Stimulated activated CD4-positive, alpha-beta T cell treated with anti-CD3 and anti-CD28 coated beads, Interleukin-15, amount 100 ng/mL, for 24 hours (primary cell): ENCODE measurements at regions not wholly inside any gene's neighbourhood (a gene's known extent, or its start where the extent isn't known, plus 50 kb on each side); places are given as distances from the start of the nearest gene placed in this dataset.

Experiments
- DNase-seq: peaks from one replicate; pipeline ENCODE4 v3.0.0-alpha.2; 2020

DNA sequence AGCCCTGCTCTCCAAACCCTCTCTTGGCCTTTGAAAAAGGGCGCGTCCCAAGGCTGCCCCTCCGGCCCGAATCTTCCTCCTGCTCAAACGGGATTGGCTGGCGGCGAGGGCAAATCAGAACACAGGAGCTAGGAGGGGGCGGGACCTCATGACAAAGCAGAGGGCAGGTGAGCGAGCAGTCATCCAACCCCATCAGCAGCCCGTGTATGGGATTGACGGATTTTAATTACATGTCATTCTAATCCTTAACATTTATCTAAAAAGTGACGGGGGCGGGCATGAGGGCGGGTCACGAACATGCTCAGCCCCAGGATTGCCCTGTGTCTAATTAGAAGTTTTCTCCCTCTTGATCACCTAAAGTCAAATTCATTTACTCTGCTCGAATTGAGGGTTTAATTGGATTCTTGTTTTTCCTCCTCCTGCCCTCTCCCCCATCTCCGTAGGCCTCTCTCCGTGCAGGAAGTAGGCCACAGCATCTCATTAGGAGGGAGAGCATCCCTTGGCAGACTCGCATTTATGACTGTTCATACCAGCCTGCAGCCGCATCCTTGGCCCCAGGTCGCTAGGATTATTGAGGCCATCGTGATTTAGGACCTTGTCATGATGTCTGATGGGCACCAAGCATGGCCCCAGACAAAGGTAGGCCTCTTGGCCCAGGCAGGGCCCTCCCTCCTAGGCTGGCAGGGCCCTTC is 147.1 kb downstream of the CHST1 start:
- DNase-seq: no peak

GRCh38 chr11:45517171-45517770 is 148.2 kb downstream of the CHST1 start:
- no peak for DNase-seq

GRCh38 chr11:45513821-45514340 is 151.5 kb downstream of the CHST1 start:
- DNase-seq: no peak

GRCh38 chr11:45512471-45513148 is 152.8 kb downstream of the CHST1 start:
- DNase-seq: no peak

DNA sequence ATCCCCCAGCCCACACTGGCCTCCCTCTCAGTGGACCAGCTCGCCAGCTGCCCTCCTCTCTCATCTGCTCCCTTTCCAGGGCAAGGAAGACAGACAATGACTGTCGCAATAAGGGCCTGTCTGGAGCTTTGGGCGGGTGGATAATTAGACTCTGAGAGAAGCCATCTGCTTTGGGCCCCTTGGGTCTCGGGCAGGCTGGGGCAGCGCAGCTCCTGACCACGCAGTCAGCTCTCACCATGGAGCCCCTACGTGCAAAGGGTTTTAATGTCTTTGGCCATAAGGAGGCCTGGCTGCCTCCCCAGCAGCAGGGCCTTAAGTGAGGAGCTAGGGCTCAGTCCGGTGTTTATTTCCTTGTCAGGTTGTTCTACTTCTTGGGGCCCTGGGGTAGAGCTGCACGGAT is 153.9 kb downstream of the CHST1 start:
- DNase-seq: no peak

- DNase-seq: no peak
Measured at GRCh38 chr11:45507916-45508315, 157.5 kb downstream of the CHST1 start.

DNA sequence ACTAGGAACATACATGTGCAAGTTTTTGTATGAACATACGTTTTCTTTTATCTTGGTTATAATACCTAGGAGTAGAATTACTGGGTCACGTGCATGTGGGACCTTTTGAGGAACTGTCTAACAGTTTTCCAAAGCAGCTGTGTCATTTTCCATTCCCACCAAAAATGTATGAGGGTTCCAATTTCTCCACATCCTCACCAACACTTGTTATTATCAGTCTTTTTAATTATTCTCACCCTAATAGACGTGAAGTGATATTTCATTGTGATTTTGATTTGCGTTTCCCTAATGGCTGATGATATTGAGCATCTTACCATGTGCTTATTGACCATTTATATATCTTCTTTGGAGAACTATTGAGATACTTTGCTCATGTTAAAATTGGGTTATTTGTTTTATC is 162.1 kb downstream of the CHST1 start:
- no peak for DNase-seq

DNA sequence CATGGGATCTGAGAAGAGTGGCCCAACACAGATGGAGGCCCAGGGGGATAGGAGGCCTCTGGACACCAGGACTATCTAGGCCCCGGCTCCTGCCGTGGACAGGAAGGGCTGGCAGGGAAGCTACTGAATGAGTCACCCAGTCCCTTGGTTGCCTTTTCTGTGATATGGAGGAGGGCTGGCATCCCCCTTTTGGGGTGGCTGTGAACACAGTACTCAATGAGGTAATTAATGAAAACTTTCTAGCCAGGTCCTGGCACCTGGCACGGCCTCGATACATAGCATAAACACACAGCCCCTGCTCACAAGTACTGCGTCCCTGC is 163.2 kb downstream of the CHST1 start:
- no peak for DNase-seq

GRCh38 chr11:45501392-45502225 is 163.8 kb downstream of the CHST1 start:
- DNase-seq: no peak

- DNase-seq: no peak
Measured at GRCh38 chr11:45500451-45500850, 165.0 kb downstream of the CHST1 start.

GRCh38 chr11:45494738-45495137 is 170.7 kb downstream of the CHST1 start:
- DNase-seq: no peak

GRCh38 chr11:45489281-45489905 is 176.0 kb downstream of the CHST1 start:
- DNase-seq: no peak

GRCh38 chr11:45486461-45486860 is 179.0 kb downstream of the CHST1 start:
- DNase-seq: no peak

DNA sequence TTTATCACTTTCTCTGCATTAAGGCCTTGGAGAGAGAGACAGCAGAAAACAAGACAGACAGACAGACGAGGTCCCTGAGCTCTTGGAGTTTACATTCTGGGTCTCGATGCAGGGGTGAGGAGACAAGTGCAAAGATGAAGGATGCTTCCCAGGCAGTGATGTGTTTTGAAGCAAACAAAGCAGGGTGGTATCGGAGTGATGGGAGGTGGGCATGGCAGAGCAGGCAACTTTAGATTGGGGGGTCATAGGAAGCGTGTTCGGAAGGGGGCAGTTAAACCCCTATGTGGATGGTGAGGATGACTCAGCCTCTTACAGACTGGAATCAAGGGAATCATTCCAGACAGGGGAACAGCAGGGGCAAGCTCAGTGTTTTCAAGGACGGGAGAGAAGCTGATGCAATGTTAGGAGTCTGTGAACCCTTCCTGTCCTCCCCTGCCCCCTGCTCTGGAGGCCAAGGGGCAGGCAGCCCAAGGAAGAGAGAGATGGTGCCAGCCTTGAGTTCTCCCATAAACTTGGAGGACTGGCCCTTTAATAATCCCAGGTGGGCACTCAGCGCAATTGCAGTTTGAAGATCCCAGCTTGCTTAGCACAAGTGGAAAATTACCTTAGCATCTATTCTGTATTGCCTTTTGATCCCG is 180.2 kb downstream of the CHST1 start:
- DNase-seq: no peak

- no peak for DNase-seq
Measured at GRCh38 chr11:45484326-45484883, 181.0 kb downstream of the CHST1 start.

DNA sequence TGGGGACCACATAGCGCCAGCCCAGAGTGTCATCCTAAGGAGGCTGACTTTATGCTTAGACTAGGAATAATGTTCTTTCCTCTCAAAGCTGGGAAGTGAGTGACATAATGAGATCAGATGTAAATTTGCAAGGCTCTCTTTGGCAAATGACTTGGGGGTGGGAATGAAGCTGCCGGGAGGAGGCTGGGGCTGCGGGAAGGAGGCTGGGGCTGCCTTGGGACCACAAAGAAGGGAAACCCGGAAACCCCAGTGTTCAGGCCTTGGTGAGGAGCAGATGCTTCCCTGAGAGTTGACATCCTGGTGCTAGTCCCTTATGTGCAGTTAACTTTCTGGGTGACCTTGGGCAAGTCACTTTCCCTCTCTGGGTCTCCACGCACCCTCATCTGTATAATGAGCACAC is 182.0 kb downstream of the CHST1 start:
- DNase-seq: no peak

DNA sequence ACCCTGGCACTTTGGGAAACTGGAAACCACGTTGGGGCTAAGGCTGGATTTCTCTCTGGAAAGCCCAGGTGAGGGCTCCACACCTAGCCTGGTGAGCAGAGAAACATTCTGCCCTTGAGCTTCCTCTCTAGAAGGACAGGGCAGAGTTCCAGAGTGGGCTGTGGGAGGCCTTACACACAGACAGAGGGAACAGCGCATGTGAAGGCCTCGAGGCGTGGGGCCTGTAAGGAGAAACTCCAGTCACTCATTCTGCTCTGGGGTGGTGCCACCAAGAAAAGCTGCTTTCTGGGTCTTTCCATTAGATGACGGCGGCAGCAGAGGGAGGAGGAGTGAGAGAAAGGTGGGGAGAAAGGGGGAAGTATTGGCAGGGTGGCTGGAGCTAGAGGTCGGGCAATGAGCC is 183.1 kb downstream of the CHST1 start:
- DNase-seq: no peak

- DNase-seq: no peak
Measured at GRCh38 chr11:45481026-45481425, 184.4 kb downstream of the CHST1 start.

- no peak for DNase-seq
Measured at GRCh38 chr11:45477588-45477987, 187.8 kb downstream of the CHST1 start.

GRCh38 chr11:45476126-45476525 is 189.3 kb downstream of the CHST1 start:
- no peak for DNase-seq

GRCh38 chr11:45475173-45475572 is 189.0 kb upstream of the SYT13 start:
- DNase-seq: no peak

DNA sequence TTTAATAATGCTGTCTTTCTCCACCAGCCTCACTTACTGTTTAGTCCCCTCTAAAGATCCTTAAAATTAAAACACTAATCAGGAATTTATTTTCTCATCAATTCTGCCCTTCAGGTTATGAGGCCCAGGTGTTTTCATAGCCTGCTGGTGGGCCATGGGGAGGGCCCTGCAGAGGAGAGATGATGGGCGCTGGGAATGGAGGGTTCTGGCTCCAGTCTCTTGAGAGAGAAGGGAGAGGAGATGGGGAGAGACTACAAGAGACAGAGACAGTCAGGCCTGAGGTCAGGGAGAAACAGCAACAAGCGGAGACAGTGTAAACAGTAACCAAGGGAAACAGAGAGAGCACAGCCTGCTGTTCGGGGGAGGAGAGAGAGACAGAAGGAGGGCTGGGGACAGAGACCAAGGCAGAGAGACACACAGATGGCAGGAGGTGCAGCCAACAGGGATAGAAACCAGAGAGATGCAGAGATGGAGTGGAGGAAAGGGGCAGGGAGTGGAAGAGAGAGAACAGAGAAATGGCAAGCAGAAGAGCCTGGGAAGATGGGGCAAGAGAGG is 187.3 kb upstream of the SYT13 start:
- DNase-seq: no peak
